Kidney glomerular epithelial cell (primary cell): ENCODE measurements at regions not wholly inside any gene's neighbourhood (a gene's known extent, or its start where the extent isn't known, plus 50 kb on each side); places are given as distances from the start of the nearest gene placed in this dataset.

ENCODE experiments used
- DNase-seq: peaks from one replicate; lab custom pipeline; 2025; lab: John Stamatoyannopoulos, UW

GRCh38 chr11:31903225-31904074, 92.3 kb upstream of the PAX6 start:
- no peak for DNase-seq

- DNase-seq, result no peak
Observed at GRCh38 chr11:31902706-31903105, 91.6 kb upstream of the PAX6 start.

- DNase-seq, result no peak
Observed at GRCh38 chr11:31895926-31896325, 84.8 kb upstream of the PAX6 start.

GRCh38 chr11:31887180-31887579, 76.1 kb upstream of the PAX6 start:
- no peak for DNase-seq

- DNase-seq, result no peak
Observed at GRCh38 chr11:31884080-31884479, 73.0 kb upstream of the PAX6 start.

- no peak for DNase-seq
Observed at GRCh38 chr11:31883435-31883834, 72.3 kb upstream of the PAX6 start.

- no peak for DNase-seq
Observed at GRCh38 chr11:31882951-31883392, 71.8 kb upstream of the PAX6 start.

- no peak for DNase-seq
Observed at GRCh38 chr11:31881825-31882224, 70.7 kb upstream of the PAX6 start.

GRCh38 chr11:31879681-31880080, 68.6 kb upstream of the PAX6 start:
- no peak for DNase-seq

- DNase-seq, result no peak
Observed at GRCh38 chr11:31877863-31878262, 66.7 kb upstream of the PAX6 start.

- no peak for DNase-seq
Observed at GRCh38 chr11:31877083-31877482, 66.0 kb upstream of the PAX6 start.

- DNase-seq, result no peak
Observed at GRCh38 chr11:31875866-31876560, 64.9 kb upstream of the PAX6 start.

GRCh38 chr11:31874631-31875191, 63.6 kb upstream of the PAX6 start:
- no peak for DNase-seq

GRCh38 chr11:31873124-31873523, 62.0 kb upstream of the PAX6 start:
- DNase-seq, result no peak

- DNase-seq, result no peak
Observed at GRCh38 chr11:31872076-31872443, 60.9 kb upstream of the PAX6 start.

- DNase-seq, result no peak
Observed at GRCh38 chr11:31871310-31872075, 60.4 kb upstream of the PAX6 start.

GRCh38 chr11:31870609-31871309, 59.6 kb upstream of the PAX6 start:
- no peak for DNase-seq

- DNase-seq, result no peak
Observed at GRCh38 chr11:31869986-31870385, 58.9 kb upstream of the PAX6 start.

GRCh38 chr11:31865606-31866300, 54.6 kb upstream of the PAX6 start:
- no peak for DNase-seq

GRCh38 chr11:31863170-31863832, 52.2 kb upstream of the PAX6 start:
- DNase-seq, result no peak

GRCh38 chr11:31861011-31861410, 49.9 kb upstream of the PAX6 start:
- DNase-seq, result no peak
